Astrocyte (in vitro differentiated cells and primary cell): ENCODE measurements at regions not wholly inside any gene's neighbourhood (a gene's known extent, or its start where the extent isn't known, plus 50 kb on each side); places are given as distances from the start of the nearest gene placed in this dataset.

Experiments used
- CTCF ChIP-seq: IDR thresholded peaks from 2 replicates; pipeline ENCODE4 v1.5.1; 2011; ENCODE audit warnings: low read depth, mild to moderate bottlenecking, inconsistent platforms, low read length, moderate library complexity; ENCODE audit not compliant: insufficient read depth
- EZH2 ChIP-seq: IDR thresholded peaks from 2 replicates; pipeline ENCODE4 v1.6.1; 2012; ENCODE audit warnings: mild to moderate bottlenecking, low read length, inconsistent platforms; ENCODE audit not compliant: insufficient read depth

- TF ChIP-seq CTCF = no peak
- no peak for TF ChIP-seq EZH2
Observed at GRCh38 chr9:31847963-31848362, 536.5 kb upstream of the ACO1 start.
